ENCODE measurements at regions not wholly inside any gene's neighbourhood (a gene's known extent, or its start where the extent isn't known, plus 50 kb on each side); places are given as distances from the start of the nearest gene placed in this dataset.

DNA sequence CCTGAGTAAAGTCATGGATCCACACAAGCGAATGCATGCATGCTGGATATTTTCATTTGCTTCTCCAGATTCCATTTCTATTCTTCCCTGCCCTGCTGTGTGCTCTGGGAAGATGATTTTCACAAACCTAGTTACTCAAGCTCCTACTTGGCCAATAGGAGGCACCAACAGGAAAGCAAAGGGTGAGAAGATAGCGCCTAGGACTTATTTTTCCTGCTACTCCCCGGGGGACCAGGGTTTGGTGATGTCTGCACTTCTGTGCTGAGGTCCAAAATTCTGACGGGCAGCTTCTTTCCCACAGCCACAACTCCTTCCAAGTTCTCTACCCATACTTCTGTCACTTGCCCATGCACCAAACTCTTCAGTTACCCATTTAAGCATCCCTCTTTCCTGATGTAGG lies 509.3 kb upstream of the TENM4 start:
- Histone ChIP-seq H3K27me3 (replicated peaks) (no peaks in the 10 kb centered on the region), H3K4me3 (ENCODE audit: low read depth, low read length) (no peak overlapping the region), H3K27ac (no peak overlapping the region), H3K36me3 (replicated peaks) (no peaks in the 10 kb centered on the region)
- DNase-seq: no peak
- in situ Hi-C loops (cut with HindIII; ENCODE audit: low pct_ligation_motif_present, low sequenced_read_pairs): no loop called here
- TF ChIP-seq, protein P1, sequence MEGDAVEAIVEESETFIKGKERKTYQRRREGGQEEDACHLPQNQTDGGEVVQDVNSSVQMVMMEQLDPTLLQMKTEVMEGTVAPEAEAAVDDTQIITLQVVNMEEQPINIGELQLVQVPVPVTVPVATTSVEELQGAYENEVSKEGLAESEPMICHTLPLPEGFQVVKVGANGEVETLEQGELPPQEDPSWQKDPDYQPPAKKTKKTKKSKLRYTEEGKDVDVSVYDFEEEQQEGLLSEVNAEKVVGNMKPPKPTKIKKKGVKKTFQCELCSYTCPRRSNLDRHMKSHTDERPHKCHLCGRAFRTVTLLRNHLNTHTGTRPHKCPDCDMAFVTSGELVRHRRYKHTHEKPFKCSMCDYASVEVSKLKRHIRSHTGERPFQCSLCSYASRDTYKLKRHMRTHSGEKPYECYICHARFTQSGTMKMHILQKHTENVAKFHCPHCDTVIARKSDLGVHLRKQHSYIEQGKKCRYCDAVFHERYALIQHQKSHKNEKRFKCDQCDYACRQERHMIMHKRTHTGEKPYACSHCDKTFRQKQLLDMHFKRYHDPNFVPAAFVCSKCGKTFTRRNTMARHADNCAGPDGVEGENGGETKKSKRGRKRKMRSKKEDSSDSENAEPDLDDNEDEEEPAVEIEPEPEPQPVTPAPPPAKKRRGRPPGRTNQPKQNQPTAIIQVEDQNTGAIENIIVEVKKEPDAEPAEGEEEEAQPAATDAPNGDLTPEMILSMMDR (IDR thresholded peaks at IDR 0.05; ENCODE audit: low read depth, low read length, missing control alignments): no peak

GRCh38 chr11:79949574-79949973 lies 508.7 kb upstream of the TENM4 start:
- H3K27me3 ChIP-seq (replicated peaks): no peaks in the 10 kb centered on the region
- no peak overlapping the region for H3K4me3 ChIP-seq (ENCODE audit: low read depth, low read length)
- no peak overlapping the region for H3K27ac ChIP-seq
- H3K36me3 ChIP-seq (replicated peaks): no peaks in the 10 kb centered on the region
- in situ Hi-C loops (cut with HindIII; ENCODE audit: low pct_ligation_motif_present, low sequenced_read_pairs): no loop called here
- no peak for DNase-seq
- TF ChIP-seq, protein P1 (IDR thresholded peaks at IDR 0.05; ENCODE audit: low read depth, low read length, missing control alignments): no peak

DNA sequence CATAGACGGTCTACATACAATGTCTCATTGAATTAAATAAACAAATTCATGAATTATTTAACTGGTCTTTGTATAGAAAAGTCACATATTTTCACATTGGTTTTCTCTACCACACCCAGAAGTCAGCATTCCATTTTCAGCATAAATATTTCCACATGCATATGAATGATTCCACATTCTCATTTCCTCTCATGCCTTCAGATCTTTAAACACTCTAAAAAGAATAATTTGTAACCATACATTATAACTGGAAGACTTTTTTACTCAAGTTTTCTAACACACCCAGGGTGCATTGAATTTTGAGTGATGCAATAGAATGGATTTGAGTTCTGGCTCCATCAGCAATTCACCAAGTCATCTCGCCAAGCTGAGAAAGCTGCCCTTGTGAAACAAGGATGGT lies 501.8 kb upstream of the TENM4 start:
- Histone ChIP-seq H3K27ac (no peak overlapping the region), H3K36me3 (replicated peaks) (no peaks in the 10 kb centered on the region), H3K27me3 (replicated peaks) (no peaks in the 10 kb centered on the region), H3K4me3 (ENCODE audit: low read depth, low read length) (no peak overlapping the region)
- in situ Hi-C loops (cut with HindIII; ENCODE audit: low pct_ligation_motif_present, low sequenced_read_pairs): no loop called here
- no peak for DNase-seq
- TF ChIP-seq, protein P1 (IDR thresholded peaks at IDR 0.05; ENCODE audit: low read depth, low read length, missing control alignments): no peak

GRCh38 chr11:79942090-79942489 lies 501.3 kb upstream of the TENM4 start:
- TF ChIP-seq, protein P1 (IDR thresholded peaks at IDR 0.05; ENCODE audit: low read depth, low read length, missing control alignments): no peak
- DNase-seq: no peak
- Histone ChIP-seq H3K36me3 (replicated peaks) (no peaks in the 10 kb centered on the region), H3K27me3 (replicated peaks) (no peaks in the 10 kb centered on the region), H3K27ac (no peak overlapping the region), H3K4me3 (ENCODE audit: low read depth, low read length) (no peak overlapping the region)
- in situ Hi-C loops (cut with HindIII; ENCODE audit: low pct_ligation_motif_present, low sequenced_read_pairs): no loop called here

DNA sequence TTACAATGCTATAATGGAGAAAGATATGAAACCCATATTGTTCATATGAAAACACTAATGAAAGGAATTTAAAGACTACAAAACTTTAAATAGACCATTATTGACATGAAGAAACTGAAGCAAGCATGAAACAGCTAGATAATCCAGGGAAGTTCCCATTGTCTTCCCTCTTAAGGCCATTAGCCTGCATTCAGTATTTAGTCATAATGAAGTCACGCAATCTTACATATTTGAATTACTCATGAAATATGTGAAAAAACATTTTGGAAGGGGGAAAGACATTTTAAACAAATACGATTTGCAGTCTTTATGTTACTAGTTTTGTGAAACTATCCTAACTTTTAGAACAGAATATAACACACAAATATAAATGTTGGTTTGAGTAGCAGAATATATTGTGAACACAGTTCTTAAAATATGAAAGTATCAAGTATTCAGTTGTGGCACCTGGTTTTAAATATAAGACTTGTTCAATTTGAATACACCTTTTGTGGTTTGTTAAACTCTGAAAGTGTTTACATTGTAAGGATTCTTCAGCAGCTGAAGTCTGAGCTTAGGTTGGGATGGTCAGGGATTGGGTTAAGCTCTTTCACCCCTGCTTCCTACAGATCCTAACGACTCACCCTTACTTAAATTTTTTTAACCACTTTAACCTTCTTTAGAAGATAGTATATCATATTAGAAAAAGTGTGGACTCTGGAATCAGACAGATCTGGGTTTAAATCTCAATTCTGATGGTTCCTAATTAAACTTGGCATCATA lies 500.3 kb upstream of the TENM4 start:
- Histone ChIP-seq H3K27ac (peak overlapping the region; percentile 46), H3K27me3 (replicated peaks) (no peaks in the 10 kb centered on the region), H3K4me3 (ENCODE audit: low read depth, low read length) (no peak overlapping the region), H3K36me3 (replicated peaks) (no peaks in the 10 kb centered on the region)
- TF ChIP-seq, protein P1 (IDR thresholded peaks at IDR 0.05; ENCODE audit: low read depth, low read length, missing control alignments): no peak
- no peak for DNase-seq
- in situ Hi-C loops (cut with HindIII; ENCODE audit: low pct_ligation_motif_present, low sequenced_read_pairs): no loop called here

- DNase-seq: peak; percentile 7
- Histone ChIP-seq H3K4me3 (ENCODE audit: low read depth, low read length) (no peak overlapping the region), H3K27ac (no peak overlapping the region), H3K36me3 (replicated peaks) (no peaks in the 10 kb centered on the region), H3K27me3 (replicated peaks) (no peaks in the 10 kb centered on the region)
- TF ChIP-seq, protein P1 (IDR thresholded peaks at IDR 0.05; ENCODE audit: low read depth, low read length, missing control alignments): no peak
- in situ Hi-C loops (cut with HindIII; ENCODE audit: low pct_ligation_motif_present, low sequenced_read_pairs): no loop called here
Observed at GRCh38 chr11:79940165-79940564, 499.3 kb upstream of the TENM4 start.

Data from brain microvascular endothelial cell (primary cell).